ENCODE measurements at regions not wholly inside any gene's neighbourhood (a gene's known extent, or its start where the extent isn't known, plus 50 kb on each side); places are given as distances from the start of the nearest gene placed in this dataset.

GRCh38 chr1:98018074-98018473 lies 97.2 kb upstream of the DPYD start:
- no peak for TF ChIP-seq REST (IDR thresholded peaks at IDR 0.05; ENCODE audit: low read depth)
- no peak for TF ChIP-seq CREB1 (IDR thresholded peaks at IDR 0.05; ENCODE audit: low read depth)
- TF ChIP-seq ZBTB7A (IDR thresholded peaks at IDR 0.05; ENCODE audit: low read depth) = no peak
- no peak for TF ChIP-seq RAD21 (IDR thresholded peaks at IDR 0.05; ENCODE audit: low read depth)

All from Ishikawa (cell line).